Ascending aorta (tissue), 2 donors: ENCODE measurements at regions not wholly inside any gene's neighbourhood (a gene's known extent, or its start where the extent isn't known, plus 50 kb on each side); places are given as distances from the start of the nearest gene placed in this dataset.
A peak's percentile ranks its signal among the peaks of the same experiment; 100 is the strongest.

Experiments
- DNase-seq, 2 donors: peaks; one replicate each; pipeline ENCODE4 v3.0.0-alpha.2; 2019; ENCODE audit warnings: low spot score in 2 of 2
- H3K27ac ChIP-seq, 2 donors: fragments of 200-600 bp; sonication (generic); one replicate each; pipeline ENCODE4 v1.5.1; 2016 to 2017; ENCODE audit warnings: mild to moderate bottlenecking in 1 of 2
- H3K27me3 ChIP-seq: fragments of 200-600 bp; sonication (generic); one replicate; pipeline ENCODE4 v1.5.1; 2017
- H3K36me3 ChIP-seq, 2 donors: fragments of 200-600 bp; sonication (generic); one replicate each; pipeline ENCODE4 v1.5.1; 2016
- H3K4me1 ChIP-seq, 2 donors: fragments of 200-600 bp; sonication (generic); one replicate each; pipeline ENCODE4 v1.5.1; 2016 to 2017; ENCODE audit warnings: mild to moderate bottlenecking in 1 of 2
- H3K4me3 ChIP-seq, 2 donors: fragments of 200-600 bp; sonication (generic); one replicate each; pipeline ENCODE4 v1.5.1; 2016 to 2017; ENCODE audit warnings: mild to moderate bottlenecking in 1 of 2
- H3K9me3 ChIP-seq, 2 donors: fragments of 200-600 bp; sonication (generic); one replicate each; pipeline ENCODE4 v1.5.1; 2016
- CTCF ChIP-seq, 3 experiments: fragments of 200-600 bp in 2 of 3; fragments of 450-650 bp in 1 of 3; sonication (generic) in 2 of 3; IDR thresholded peaks; one replicate each; pipeline ENCODE4 v1.5.1; 2016 to 2019; ENCODE audit warnings: antibody characterized with exemption in 3 of 3, mild to moderate bottlenecking in 1 of 3, moderate library complexity in 1 of 3
- intact Hi-C: fragments of 100-400 bp; cut with DNase I; formaldehyde crosslinking; loops from one replicate; pipeline ENCODE4 v1.15.1; 2023

- no peaks in the 10 kb centered on the region for H3K9me3 ChIP-seq
- TF ChIP-seq CTCF (IDR thresholded peaks at IDR 0.05): no peak
- H3K4me3 ChIP-seq: no peak overlapping the region
- no peak overlapping the region for H3K27ac ChIP-seq
- DNase-seq: no peak
- peaks cover 5 to 8% of the 10 kb centered on the region in 2 donors for H3K36me3 ChIP-seq
- H3K4me1 ChIP-seq: no peaks in the 10 kb centered on the region
- intact Hi-C loops: no loop called here
- no peaks in the 10 kb centered on the region for H3K27me3 ChIP-seq
Observed at GRCh38 chr22:40120848-40121247, 56.9 kb upstream of the TNRC6B start.

- no peak for DNase-seq
Observed at GRCh38 chr22:40121461-40121860, 56.3 kb upstream of the TNRC6B start.

GRCh38 chr22:40122792-40123191 is 54.9 kb upstream of the TNRC6B start:
- DNase-seq: no peak
- Histone ChIP-seq H3K9me3 (no peaks in the 10 kb centered on the region), H3K4me3 (no peak overlapping the region), H3K27ac (no peak overlapping the region), H3K27me3 (no peaks in the 10 kb centered on the region), H3K4me1 (no peaks in the 10 kb centered on the region), H3K36me3 (peaks cover 5 to 13% of the 10 kb centered on the region in 2 donors)
- no peak for TF ChIP-seq CTCF (IDR thresholded peaks at IDR 0.05)
- intact Hi-C loops: no loop called here

More at GRCh38 chr22:40121461-40121860, 56.3 kb upstream of the TNRC6B start:
- H3K9me3 ChIP-seq: no peaks in the 10 kb centered on the region
- H3K36me3 ChIP-seq: peaks cover 5 to 8% of the 10 kb centered on the region in 2 donors
- H3K27me3 ChIP-seq: no peaks in the 10 kb centered on the region
- intact Hi-C loops: no loop called here
- TF ChIP-seq CTCF (IDR thresholded peaks at IDR 0.05): no peak
- no peak overlapping the region for H3K27ac ChIP-seq
- H3K4me1 ChIP-seq: no peaks in the 10 kb centered on the region
- no peak overlapping the region for H3K4me3 ChIP-seq

DNA sequence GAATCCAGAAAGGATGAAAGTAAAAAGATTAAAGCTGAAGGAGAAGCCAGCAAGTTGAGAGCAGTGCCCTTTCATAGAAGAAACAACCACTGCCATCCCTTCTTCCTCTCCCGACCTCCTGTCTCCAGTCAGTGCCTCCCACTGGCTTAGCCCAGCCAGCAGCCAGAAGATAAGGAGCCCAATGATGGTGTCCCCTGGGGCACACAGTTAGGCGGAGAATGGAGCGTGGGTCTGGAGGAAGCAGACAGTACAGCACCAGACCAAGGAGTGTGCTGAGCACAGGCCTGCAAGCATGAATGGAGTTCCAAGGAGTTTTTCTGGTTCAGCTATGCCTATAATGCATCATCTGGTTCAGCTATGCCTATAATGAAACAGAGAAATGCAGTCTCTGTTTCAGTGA is 54.3 kb upstream of the TNRC6B start:
- H3K4me3 ChIP-seq: no peak overlapping the region
- no peak for DNase-seq
- no peaks in the 10 kb centered on the region for H3K27me3 ChIP-seq
- peak overlapping the region in 1 of 2 donors; percentile 29 for H3K27ac ChIP-seq
- H3K9me3 ChIP-seq: no peaks in the 10 kb centered on the region
- intact Hi-C loops: no loop called here
- H3K36me3 ChIP-seq: peaks cover 8 to 13% of the 10 kb centered on the region in 2 donors
- H3K4me1 ChIP-seq: no peaks in the 10 kb centered on the region
- no peak for TF ChIP-seq CTCF (IDR thresholded peaks at IDR 0.05)
